Activated CD8-positive, alpha-beta T cell treated with anti-CD3 and anti-CD28 coated beads, Interleukin-2, amount 10 ng/mL, durations not matched to agents 7 days and 5 days (primary cell): ENCODE measurements at regions not wholly inside any gene's neighbourhood (a gene's known extent, or its start where the extent isn't known, plus 50 kb on each side); places are given as distances from the start of the nearest gene placed in this dataset.
A peak's percentile ranks its signal among the peaks of the same experiment; 100 is the strongest.

ENCODE experiments used
- ATAC-seq: fragments of 150-1000 bp; cut with Tn5 transposase; one replicate; pipeline ENCODE4 v1.10.0; 2021; ENCODE audit warnings: moderate library complexity
- CTCF ChIA-PET: fragments of 350-600 bp; sonication (Branson Sonifier 250); formaldehyde crosslinking; loops from one replicate; lab custom pipeline; 2021; ENCODE audit warnings: antibody characterized with exemption; lab: Charles Lee
- POLR2A ChIA-PET: fragments of 350-600 bp; sonication (Branson Sonifier 250); formaldehyde crosslinking; loops from one replicate; lab custom pipeline; 2021; ENCODE audit warnings: antibody characterized with exemption; lab: Charles Lee
- DNase-seq: peaks from one replicate; pipeline ENCODE4 v3.0.0-alpha.2; 2020
- H3K27ac Mint-ChIP-seq: one replicate; pipeline ENCODE4 v1.8.0; 2021; ENCODE audit warnings: mild to moderate bottlenecking, mixed read lengths
- H3K27me3 Mint-ChIP-seq: one replicate; pipeline ENCODE4 v1.8.0; 2021; ENCODE audit warnings: low read depth, mixed read lengths
- H3K36me3 Mint-ChIP-seq: one replicate; pipeline ENCODE4 v1.8.0; 2021; ENCODE audit warnings: low read depth, mixed read lengths
- H3K4me1 Mint-ChIP-seq: one replicate; pipeline ENCODE4 v1.8.0; 2021; ENCODE audit warnings: low read depth, mixed read lengths
- H3K4me3 Mint-ChIP-seq: one replicate; pipeline ENCODE4 v1.8.0; 2021; ENCODE audit warnings: mild to moderate bottlenecking, mixed read lengths
- H3K9me3 Mint-ChIP-seq: one replicate; pipeline ENCODE4 v1.8.0; 2022; ENCODE audit warnings: mixed read lengths; ENCODE audit not compliant: insufficient read depth

GRCh38 chr2:147223119-147223518 is 621.7 kb upstream of the ACVR2A start:
- H3K4me1 Mint-ChIP-seq: no peaks in the 10 kb centered on the region
- no peak overlapping the region for H3K4me3 Mint-ChIP-seq
- CTCF ChIA-PET: no interaction called here
- POLR2A ChIA-PET: no interaction called here
- H3K27me3 Mint-ChIP-seq: no peaks in the 10 kb centered on the region
- H3K36me3 Mint-ChIP-seq: no peaks in the 10 kb centered on the region
- H3K9me3 Mint-ChIP-seq: peaks cover 12% of the 10 kb centered on the region
- no peak for ATAC-seq
- H3K27ac Mint-ChIP-seq: no peak overlapping the region
- no peak for DNase-seq

DNA sequence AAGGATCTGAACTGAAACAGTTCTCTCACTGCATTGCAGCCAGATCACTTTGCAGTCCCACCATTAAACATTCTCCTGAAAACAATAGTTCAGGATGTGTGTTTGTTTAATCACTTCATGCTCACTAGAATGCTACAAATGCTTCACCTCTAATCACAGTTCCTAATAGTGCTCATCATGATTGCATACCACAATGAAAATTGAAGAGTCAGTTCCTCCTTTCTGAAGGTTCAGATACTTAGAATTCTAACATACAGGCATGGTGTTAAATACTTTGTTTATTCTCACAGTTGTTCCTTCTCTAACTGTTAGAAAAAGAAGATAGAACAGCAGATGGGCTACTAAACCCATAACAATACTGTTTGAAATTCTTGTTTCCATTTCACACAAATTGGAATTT is 622.3 kb upstream of the ACVR2A start:
- Mint-ChIP-seq H3K36me3 (no peaks in the 10 kb centered on the region), H3K4me3 (no peak overlapping the region), H3K4me1 (no peaks in the 10 kb centered on the region), H3K9me3 (peaks cover 12% of the 10 kb centered on the region), H3K27me3 (no peaks in the 10 kb centered on the region), H3K27ac (no peak overlapping the region)
- POLR2A ChIA-PET: no interaction called here
- CTCF ChIA-PET: no interaction called here
- ATAC-seq: no peak
- no peak for DNase-seq

- ChIA-PET POLR2A (no interaction called here), CTCF (no interaction called here)
- Mint-ChIP-seq H3K4me3 (no peak overlapping the region), H3K27me3 (no peaks in the 10 kb centered on the region), H3K36me3 (no peaks in the 10 kb centered on the region), H3K27ac (no peak overlapping the region), H3K9me3 (peaks cover under 1% of the 10 kb centered on the region), H3K4me1 (no peaks in the 10 kb centered on the region)
- DNase-seq (no peak), ATAC-seq (no peak)
Observed at GRCh38 chr2:147214914-147215313, 629.9 kb upstream of the ACVR2A start.

DNA sequence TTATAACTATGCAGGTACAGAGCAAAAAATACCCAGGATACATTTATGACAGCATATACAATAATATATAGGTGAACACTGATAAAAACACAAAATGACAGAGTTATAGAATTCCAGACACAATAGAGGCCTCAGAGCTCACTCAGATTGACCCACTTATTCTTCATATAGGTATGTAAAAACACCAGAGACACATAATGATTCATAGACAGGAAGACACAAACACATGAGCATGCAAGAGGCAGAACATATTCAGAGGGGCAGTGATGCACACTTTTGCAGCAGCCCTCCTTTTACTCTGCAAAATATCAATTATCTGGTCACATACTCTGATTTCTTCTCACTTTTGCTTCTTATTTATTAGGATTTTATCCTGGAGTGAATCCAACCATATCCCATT is 633.3 kb upstream of the ACVR2A start:
- POLR2A ChIA-PET: no interaction called here
- no peak overlapping the region for H3K4me3 Mint-ChIP-seq
- ATAC-seq (no peak), DNase-seq (no peak)
- H3K9me3 Mint-ChIP-seq: no peaks in the 10 kb centered on the region
- no peaks in the 10 kb centered on the region for H3K27me3 Mint-ChIP-seq
- no peaks in the 10 kb centered on the region for H3K36me3 Mint-ChIP-seq
- H3K27ac Mint-ChIP-seq: no peak overlapping the region
- H3K4me1 Mint-ChIP-seq: no peaks in the 10 kb centered on the region
- CTCF ChIA-PET: no interaction called here

DNA sequence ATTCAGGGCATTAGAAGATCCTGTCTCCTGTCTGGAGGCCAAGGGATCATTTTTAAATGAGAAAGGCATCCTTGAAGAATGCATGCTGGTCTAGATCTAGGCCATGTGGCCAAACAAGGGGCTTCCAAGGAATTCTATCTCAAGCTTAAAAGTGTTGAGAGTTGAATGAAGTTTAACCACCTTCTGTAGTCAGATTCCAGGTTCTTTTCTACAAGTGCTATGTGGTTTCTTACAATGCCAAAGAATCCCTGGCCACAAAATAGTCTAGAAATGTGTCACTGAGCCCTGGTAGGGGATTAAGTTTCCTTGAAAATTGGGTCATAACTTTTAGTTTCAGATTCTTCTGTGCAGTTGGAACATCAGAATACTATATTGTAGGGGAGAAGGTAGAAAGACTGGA is 640.7 kb upstream of the ACVR2A start:
- H3K27ac Mint-ChIP-seq: no peak overlapping the region
- ChIA-PET POLR2A (no interaction called here), CTCF (no interaction called here)
- H3K36me3 Mint-ChIP-seq: no peaks in the 10 kb centered on the region
- ATAC-seq (no peak), DNase-seq (no peak)
- peaks cover 2% of the 10 kb centered on the region for H3K27me3 Mint-ChIP-seq
- H3K4me1 Mint-ChIP-seq: no peaks in the 10 kb centered on the region
- no peaks in the 10 kb centered on the region for H3K9me3 Mint-ChIP-seq
- H3K4me3 Mint-ChIP-seq: no peak overlapping the region

GRCh38 chr2:147198651-147199171 is 646.1 kb upstream of the ACVR2A start:
- DNase-seq (no peak), ATAC-seq (no peak)
- Mint-ChIP-seq H3K4me3 (no peak overlapping the region), H3K27ac (no peak overlapping the region), H3K36me3 (no peaks in the 10 kb centered on the region), H3K4me1 (no peaks in the 10 kb centered on the region), H3K27me3 (peaks cover 2% of the 10 kb centered on the region), H3K9me3 (no peaks in the 10 kb centered on the region)
- POLR2A ChIA-PET: no interaction called here
- CTCF ChIA-PET: no interaction called here

DNA sequence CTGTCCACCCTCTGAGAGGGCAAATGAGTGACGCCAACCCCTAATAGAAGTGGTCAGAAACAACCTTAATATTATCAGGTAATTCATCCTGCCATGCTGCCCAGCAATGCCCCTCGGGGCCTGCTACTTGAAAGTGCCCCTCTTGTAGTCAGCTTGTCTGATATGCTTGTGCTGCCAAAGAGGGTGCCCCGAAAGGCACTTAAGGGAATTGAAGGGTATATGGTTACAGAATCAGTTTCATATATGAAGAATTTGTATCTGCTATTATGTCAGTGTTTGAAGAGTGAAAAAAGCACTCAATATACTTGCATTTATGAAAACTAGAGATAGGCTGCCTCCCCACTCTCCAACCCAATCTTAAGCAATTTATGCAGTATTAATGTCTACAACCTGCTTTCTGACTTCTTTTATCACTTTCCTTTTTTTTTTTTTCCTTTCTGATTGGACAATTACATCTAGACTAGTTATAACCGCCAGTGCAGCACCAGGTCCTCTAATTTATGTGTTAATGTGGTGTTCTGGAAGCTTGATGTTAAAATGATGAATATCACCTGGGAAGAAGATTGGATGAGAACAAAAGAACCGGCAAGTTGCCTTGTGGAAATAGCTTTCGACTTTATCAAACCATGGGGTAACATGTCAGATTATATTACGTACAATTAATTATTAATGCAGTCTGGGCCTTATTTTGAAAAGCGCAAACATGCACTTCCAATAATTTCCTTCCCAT is 646.9 kb upstream of the ACVR2A start:
- H3K9me3 Mint-ChIP-seq: no peaks in the 10 kb centered on the region
- H3K27ac Mint-ChIP-seq: no peak overlapping the region
- H3K4me3 Mint-ChIP-seq: no peak overlapping the region
- DNase-seq (no peak), ATAC-seq (no peak)
- no peaks in the 10 kb centered on the region for H3K36me3 Mint-ChIP-seq
- H3K27me3 Mint-ChIP-seq: peaks cover 2% of the 10 kb centered on the region
- H3K4me1 Mint-ChIP-seq: no peaks in the 10 kb centered on the region
- ChIA-PET POLR2A (no interaction called here), CTCF (no interaction called here)

GRCh38 chr2:147182260-147182659 is 662.6 kb upstream of the ACVR2A start:
- H3K4me3 Mint-ChIP-seq: no peak overlapping the region
- POLR2A ChIA-PET: no interaction called here

DNA sequence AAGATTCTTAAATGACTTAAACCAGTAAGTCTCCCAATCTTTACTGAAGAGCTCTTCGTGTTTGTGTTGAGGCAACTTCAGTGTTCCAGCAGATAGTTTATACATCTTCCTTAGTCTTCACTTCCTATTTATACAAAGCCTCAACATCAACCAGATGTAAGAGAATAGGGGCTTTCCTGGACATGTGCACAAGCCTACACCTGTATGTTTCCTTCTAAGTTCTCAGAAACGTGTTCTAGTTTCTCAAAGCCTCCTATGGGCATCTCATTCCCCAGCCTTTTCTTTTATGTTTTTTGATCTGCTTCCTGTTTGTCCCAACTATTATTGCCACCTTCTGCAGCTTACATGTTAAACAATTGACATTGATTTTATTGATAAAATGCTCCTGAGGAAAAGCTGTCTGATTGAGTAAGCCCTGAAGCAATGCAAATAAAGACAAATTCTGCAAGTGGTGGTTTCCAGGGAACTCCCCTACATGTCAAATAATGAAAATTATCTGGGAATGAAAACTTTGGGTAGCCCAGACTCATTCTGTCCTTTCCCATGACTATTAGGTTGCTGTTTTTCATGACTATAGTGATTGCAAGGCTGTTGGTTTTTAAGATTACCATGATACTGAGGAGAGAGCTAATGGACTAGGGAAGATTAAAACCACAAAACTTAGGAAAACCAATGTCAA is 663.3 kb upstream of the ACVR2A start:
- H3K36me3 Mint-ChIP-seq: no peaks in the 10 kb centered on the region
- H3K9me3 Mint-ChIP-seq: peaks cover 4% of the 10 kb centered on the region
- H3K4me3 Mint-ChIP-seq: no peak overlapping the region
- CTCF ChIA-PET: no interaction called here
- no peak overlapping the region for H3K27ac Mint-ChIP-seq
- DNase-seq (no peak), ATAC-seq (no peak)
- no peaks in the 10 kb centered on the region for H3K27me3 Mint-ChIP-seq
- POLR2A ChIA-PET: no interaction called here
- H3K4me1 Mint-ChIP-seq: peaks cover 5% of the 10 kb centered on the region

More at GRCh38 chr2:147182260-147182659, 662.6 kb upstream of the ACVR2A start:
- ATAC-seq (no peak), DNase-seq (peak; percentile 21)
- CTCF ChIA-PET: no interaction called here
- no peaks in the 10 kb centered on the region for H3K36me3 Mint-ChIP-seq
- peaks cover 5% of the 10 kb centered on the region for H3K4me1 Mint-ChIP-seq
- no peaks in the 10 kb centered on the region for H3K27me3 Mint-ChIP-seq
- peaks cover 4% of the 10 kb centered on the region for H3K9me3 Mint-ChIP-seq
- no peak overlapping the region for H3K27ac Mint-ChIP-seq

DNA sequence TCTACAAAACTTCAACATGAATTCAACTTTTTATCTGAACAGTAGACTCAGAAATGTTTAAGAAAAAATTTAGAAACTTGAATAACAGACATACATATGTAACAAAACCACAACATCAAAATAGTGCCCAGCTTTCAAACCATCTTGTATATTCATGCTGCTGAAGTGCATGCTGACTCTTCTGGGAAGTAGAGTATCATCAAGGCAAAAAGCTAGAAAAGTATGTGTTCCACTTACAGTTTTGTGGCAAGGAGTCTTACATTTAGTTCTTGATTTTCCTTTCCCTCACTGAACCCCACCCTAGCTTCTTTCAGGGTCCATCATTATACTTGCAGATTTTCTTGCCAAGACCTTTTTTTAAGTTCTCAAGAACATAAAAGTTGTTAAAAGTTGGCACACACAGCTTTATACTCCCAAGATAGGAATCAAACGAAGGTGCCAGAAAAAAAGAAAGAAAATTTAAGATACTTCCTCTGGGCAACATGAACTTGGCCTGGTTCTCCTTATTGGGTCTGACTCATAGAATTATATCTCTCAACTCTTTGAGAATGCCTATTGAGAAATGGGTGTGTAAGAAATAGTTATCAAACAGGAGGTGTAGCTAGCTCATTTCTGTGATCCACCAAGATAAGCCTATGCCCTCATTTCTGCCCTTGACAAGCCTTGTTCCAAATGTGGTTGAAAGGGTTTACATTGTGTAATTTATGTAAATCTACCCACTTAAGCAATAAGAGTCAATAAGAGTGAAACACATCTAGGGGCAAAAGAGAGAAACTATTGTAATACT is 667.6 kb upstream of the ACVR2A start:
- DNase-seq: no peak
- Mint-ChIP-seq H3K9me3 (peaks cover 4% of the 10 kb centered on the region), H3K4me1 (peaks cover 3% of the 10 kb centered on the region), H3K36me3 (no peaks in the 10 kb centered on the region), H3K27ac (no peak overlapping the region), H3K4me3 (no peak overlapping the region), H3K27me3 (no peaks in the 10 kb centered on the region)
- ChIA-PET CTCF (interaction anchor here (0.7 kb wide), 1 partner anchor 618 kb away, joined by 3 read pairs; no protein-coding TSS in a partner anchor), POLR2A (no interaction called here)
- ATAC-seq: no peak

- Mint-ChIP-seq H3K9me3 (no peaks in the 10 kb centered on the region), H3K4me3 (no peak overlapping the region), H3K36me3 (no peaks in the 10 kb centered on the region), H3K4me1 (no peaks in the 10 kb centered on the region), H3K27ac (no peak overlapping the region), H3K27me3 (no peaks in the 10 kb centered on the region)
- POLR2A ChIA-PET: no interaction called here
- DNase-seq (no peak), ATAC-seq (no peak)
- CTCF ChIA-PET: no interaction called here
Observed at GRCh38 chr2:147174824-147175254, 670.0 kb upstream of the ACVR2A start.

GRCh38 chr2:147173798-147174197 is 671.0 kb upstream of the ACVR2A start:
- CTCF ChIA-PET: no interaction called here
- Mint-ChIP-seq H3K27me3 (no peaks in the 10 kb centered on the region), H3K9me3 (no peaks in the 10 kb centered on the region), H3K4me3 (no peak overlapping the region), H3K4me1 (no peaks in the 10 kb centered on the region), H3K27ac (no peak overlapping the region), H3K36me3 (no peaks in the 10 kb centered on the region)
- POLR2A ChIA-PET: no interaction called here
- DNase-seq (no peak), ATAC-seq (no peak)
